Progenitor cell of endocrine pancreas (in vitro differentiated cells): ENCODE measurements at regions not wholly inside any gene's neighbourhood (a gene's known extent, or its start where the extent isn't known, plus 50 kb on each side); places are given as distances from the start of the nearest gene placed in this dataset.

Source experiments
- DNase-seq: peaks from one replicate; pipeline ENCODE4 v3.0.0; 2021; ENCODE audit warnings: low spot score; ENCODE audit not compliant: unreplicated experiment
- H3K27ac Mint-ChIP-seq: 2 replicates; pipeline ENCODE4 v1.8.0; 2021; ENCODE audit warnings: mild to moderate bottlenecking, moderate library complexity, mixed read lengths
- H3K27me3 Mint-ChIP-seq: 2 replicates; pipeline ENCODE4 v1.8.0; 2021; ENCODE audit warnings: mixed read lengths
- H3K36me3 Mint-ChIP-seq: 2 replicates; pipeline ENCODE4 v1.8.0; 2022; ENCODE audit warnings: mixed read lengths; ENCODE audit not compliant: insufficient read depth
- H3K4me1 Mint-ChIP-seq: 2 replicates; pipeline ENCODE4 v1.8.0; 2021; ENCODE audit warnings: low read depth, mixed read lengths
- H3K4me3 Mint-ChIP-seq: 2 replicates; pipeline ENCODE4 v1.8.0; 2021; ENCODE audit warnings: low read depth, mild to moderate bottlenecking, moderate library complexity, mixed read lengths
- H3K9me3 Mint-ChIP-seq: 2 replicates; pipeline ENCODE4 v1.8.0; 2021; ENCODE audit warnings: low read depth, mixed read lengths
- TF ChIP-seq, protein P1 (sequence below): fragments of 200-600 bp; sonication (generic); IDR thresholded peaks from one replicate; pipeline ENCODE4 v1.5.0; 2021; ENCODE audit warnings: antibody characterized with exemption, mild to moderate bottlenecking; ENCODE audit not compliant: unreplicated experiment

DNA sequence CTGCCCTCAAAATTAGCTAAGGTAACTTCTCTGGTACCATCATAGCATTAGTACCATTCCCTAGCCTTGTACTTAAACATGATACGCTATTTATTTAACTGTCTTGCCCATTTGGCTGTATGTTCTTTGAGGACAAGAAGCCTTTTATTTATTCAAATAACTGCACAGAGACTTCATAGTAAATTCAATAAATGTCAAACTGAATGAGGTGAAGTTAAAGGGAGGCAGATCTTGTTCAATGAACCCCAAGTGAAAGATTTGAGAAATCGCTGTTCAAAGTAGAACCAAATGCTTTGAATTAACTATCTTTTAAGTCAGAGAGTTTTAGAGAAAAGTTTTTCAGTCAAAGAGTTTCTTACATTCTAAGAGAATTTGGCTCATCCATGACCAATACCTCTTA, 203.6 kb downstream of the GXYLT1 start:
- no peaks in the 10 kb centered on the region for H3K27me3 Mint-ChIP-seq
- no peaks in the 10 kb centered on the region for H3K36me3 Mint-ChIP-seq
- no peak overlapping the region for H3K27ac Mint-ChIP-seq
- H3K9me3 Mint-ChIP-seq, result peaks cover 11% of the 10 kb centered on the region
- no peak overlapping the region for H3K4me3 Mint-ChIP-seq
- no peak for DNase-seq
- TF ChIP-seq, protein P1, sequence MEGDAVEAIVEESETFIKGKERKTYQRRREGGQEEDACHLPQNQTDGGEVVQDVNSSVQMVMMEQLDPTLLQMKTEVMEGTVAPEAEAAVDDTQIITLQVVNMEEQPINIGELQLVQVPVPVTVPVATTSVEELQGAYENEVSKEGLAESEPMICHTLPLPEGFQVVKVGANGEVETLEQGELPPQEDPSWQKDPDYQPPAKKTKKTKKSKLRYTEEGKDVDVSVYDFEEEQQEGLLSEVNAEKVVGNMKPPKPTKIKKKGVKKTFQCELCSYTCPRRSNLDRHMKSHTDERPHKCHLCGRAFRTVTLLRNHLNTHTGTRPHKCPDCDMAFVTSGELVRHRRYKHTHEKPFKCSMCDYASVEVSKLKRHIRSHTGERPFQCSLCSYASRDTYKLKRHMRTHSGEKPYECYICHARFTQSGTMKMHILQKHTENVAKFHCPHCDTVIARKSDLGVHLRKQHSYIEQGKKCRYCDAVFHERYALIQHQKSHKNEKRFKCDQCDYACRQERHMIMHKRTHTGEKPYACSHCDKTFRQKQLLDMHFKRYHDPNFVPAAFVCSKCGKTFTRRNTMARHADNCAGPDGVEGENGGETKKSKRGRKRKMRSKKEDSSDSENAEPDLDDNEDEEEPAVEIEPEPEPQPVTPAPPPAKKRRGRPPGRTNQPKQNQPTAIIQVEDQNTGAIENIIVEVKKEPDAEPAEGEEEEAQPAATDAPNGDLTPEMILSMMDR, result no peak
- no peaks in the 10 kb centered on the region for H3K4me1 Mint-ChIP-seq

DNA sequence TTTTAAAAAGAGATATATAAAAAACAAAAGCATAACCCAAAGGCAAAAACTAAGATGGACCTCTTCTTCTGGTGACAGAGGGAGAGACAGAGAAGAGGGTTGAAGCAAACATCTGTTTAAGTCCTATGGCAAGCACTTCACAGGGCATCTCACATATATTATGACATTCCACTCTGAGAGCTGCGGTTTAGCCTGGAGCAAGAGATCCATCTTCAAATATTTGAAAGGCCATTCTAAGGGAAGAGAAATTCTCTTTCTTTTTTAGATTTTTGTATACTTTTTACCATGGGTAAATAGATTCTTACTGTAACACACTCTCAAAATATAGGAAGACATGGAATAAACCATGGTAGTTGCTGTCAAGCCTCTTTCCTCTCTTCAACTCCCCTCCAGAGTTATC, 204.1 kb downstream of the GXYLT1 start:
- DNase-seq, result no peak
- Mint-ChIP-seq H3K27me3 (no peaks in the 10 kb centered on the region), H3K27ac (no peak overlapping the region), H3K4me1 (no peaks in the 10 kb centered on the region), H3K4me3 (no peak overlapping the region), H3K36me3 (no peaks in the 10 kb centered on the region), H3K9me3 (peaks cover 10% of the 10 kb centered on the region)
- TF ChIP-seq, protein P1, result no peak

DNA sequence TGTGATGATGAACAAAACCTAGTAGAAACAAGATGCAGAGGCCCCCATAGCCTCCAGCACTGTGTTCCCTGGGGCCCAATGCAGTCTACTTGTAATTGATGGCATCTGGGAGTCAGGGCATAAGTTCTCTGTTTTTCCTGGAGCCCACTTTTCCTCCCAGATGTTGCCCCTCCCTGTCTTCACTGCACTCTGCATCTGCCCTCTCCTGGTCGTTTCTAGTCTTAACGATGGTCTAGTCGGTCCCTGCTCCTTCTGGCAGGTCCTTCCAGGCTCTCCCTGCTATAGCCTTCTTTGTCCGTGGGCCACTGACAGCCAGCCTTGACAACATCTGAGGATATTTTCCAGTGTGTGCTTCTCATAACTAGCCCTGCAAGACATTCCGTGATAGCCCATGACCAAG, 208.3 kb downstream of the GXYLT1 start:
- TF ChIP-seq, protein P1, result no peak
- no peak overlapping the region for H3K27ac Mint-ChIP-seq
- peaks cover 6% of the 10 kb centered on the region for H3K4me1 Mint-ChIP-seq
- H3K27me3 Mint-ChIP-seq, result peaks cover 3% of the 10 kb centered on the region
- no peaks in the 10 kb centered on the region for H3K36me3 Mint-ChIP-seq
- peaks cover 3% of the 10 kb centered on the region for H3K9me3 Mint-ChIP-seq
- no peak for DNase-seq
- H3K4me3 Mint-ChIP-seq, result no peak overlapping the region

DNA sequence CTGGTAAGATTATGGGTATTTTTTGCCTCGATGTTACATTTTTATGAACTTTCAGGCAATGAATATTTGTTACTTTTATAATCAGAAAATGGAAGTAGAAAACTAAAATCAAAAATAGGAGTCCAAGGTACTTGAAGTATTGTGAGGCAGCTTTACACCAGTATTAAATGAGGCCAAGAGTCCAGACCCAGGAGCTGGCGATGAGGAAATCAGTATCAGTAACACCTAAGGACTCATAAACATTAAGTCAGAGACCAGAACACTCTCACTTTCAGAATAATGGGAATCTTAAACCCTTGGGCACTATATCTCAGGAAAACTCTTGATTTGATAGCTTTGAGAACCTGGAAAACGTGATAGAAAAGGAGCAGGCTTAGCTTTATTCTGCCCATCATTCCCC, 208.8 kb downstream of the GXYLT1 start:
- peaks cover 3% of the 10 kb centered on the region for H3K27me3 Mint-ChIP-seq
- no peak overlapping the region for H3K4me3 Mint-ChIP-seq
- no peak for DNase-seq
- H3K27ac Mint-ChIP-seq, result no peak overlapping the region
- peaks cover 3% of the 10 kb centered on the region for H3K9me3 Mint-ChIP-seq
- peaks cover 6% of the 10 kb centered on the region for H3K4me1 Mint-ChIP-seq
- TF ChIP-seq, protein P1, result no peak
- H3K36me3 Mint-ChIP-seq, result no peaks in the 10 kb centered on the region

DNA sequence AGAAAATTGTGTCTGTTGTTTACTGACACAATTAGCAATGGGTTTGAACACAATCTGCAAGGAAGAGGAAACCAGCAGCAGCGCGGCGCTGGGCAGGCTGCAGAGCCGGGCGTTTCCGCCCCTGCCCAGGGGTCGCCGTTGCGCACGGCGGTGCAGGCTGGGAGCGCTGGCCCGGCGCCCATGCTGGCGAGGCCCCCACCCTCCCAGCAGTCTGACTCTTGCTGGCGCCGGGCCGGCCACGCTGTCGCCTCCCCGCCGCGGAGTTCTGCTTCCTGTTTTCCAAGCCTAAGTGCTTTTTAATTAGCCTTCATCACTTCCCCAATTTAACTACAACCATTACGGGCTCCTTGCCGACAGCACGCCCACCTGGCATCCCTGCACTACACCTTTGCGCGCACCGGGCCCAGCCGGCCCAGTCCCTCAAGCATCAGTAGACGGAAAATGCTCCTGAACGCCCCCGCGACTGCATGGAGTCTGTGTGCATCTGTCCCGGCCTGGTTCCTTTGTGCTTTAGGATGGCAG, 212.1 kb downstream of the GXYLT1 start:
- peak; percentile 32 for DNase-seq
- H3K27me3 Mint-ChIP-seq, result peaks cover 3% of the 10 kb centered on the region
- H3K9me3 Mint-ChIP-seq, result peaks cover 3% of the 10 kb centered on the region
- peak overlapping the region; percentile 75 for H3K4me3 Mint-ChIP-seq
- H3K36me3 Mint-ChIP-seq, result no peaks in the 10 kb centered on the region
- TF ChIP-seq, protein P1, result peak; percentile 26
- peaks cover 6% of the 10 kb centered on the region for H3K4me1 Mint-ChIP-seq
- H3K27ac Mint-ChIP-seq, result peak overlapping the region; percentile 82
